B cell (primary cell): ENCODE measurements at regions not wholly inside any gene's neighbourhood (a gene's known extent, or its start where the extent isn't known, plus 50 kb on each side); places are given as distances from the start of the nearest gene placed in this dataset.

Experiments used
- ATAC-seq: fragments of 200-7000 bp; cut with Tn5 transposase; one replicate; pipeline ENCODE4 v1.10.0; 2021; ENCODE audit warnings: low read depth, mild to moderate bottlenecking, moderate number of reproducible peaks, moderate library complexity
- CTCF ChIA-PET: fragments of 350-600 bp; sonication (Branson Sonifier 250); formaldehyde crosslinking; loops from one replicate; lab custom pipeline; 2021; ENCODE audit warnings: antibody characterized with exemption, inconsistent platforms; lab: Charles Lee
- POLR2A ChIA-PET: fragments of 350-600 bp; sonication (Branson Sonifier 250); formaldehyde crosslinking; loops from one replicate; lab custom pipeline; 2021; ENCODE audit warnings: antibody characterized with exemption; lab: Charles Lee
- DNase-seq: peaks from one replicate; pipeline ENCODE4 v3.0.0; 2013
- H2AFZ ChIP-seq: 2 replicates; pipeline ENCODE4 v1.6.1; 2012; ENCODE audit warnings: mild to moderate bottlenecking, low read depth, low read length; ENCODE audit not compliant: insufficient read depth, poor library complexity, severe bottlenecking
- H3K27ac ChIP-seq, 2 donors: 1 replicate in 1 of 2; 2 replicates in 1 of 2; pipeline ENCODE4 v1.5.1; 2012 to 2013; ENCODE audit warnings: low read length in 2 of 2, mild to moderate bottlenecking in 2 of 2, moderate library complexity in 1 of 2
- H3K27me3 ChIP-seq, 4 experiments: fragments of 200-600 bp in 1 of 4; sonication (generic) in 1 of 4; replicated peaks in 1 of 4; 1 replicate in 2 of 4; 2 replicates in 2 of 4; pipeline versions ENCODE4 v1.6.1 to v1.7.0; 2013 to 2016; ENCODE audit warnings: low read length in 3 of 4, mild to moderate bottlenecking in 2 of 4, mixed read lengths in 1 of 4, moderate library complexity in 1 of 4; ENCODE audit not compliant: insufficient read depth in 4 of 4, control insufficient read depth in 3 of 4; ENCODE audit errors: control extremely low read depth in 1 of 4
- H3K36me3 ChIP-seq, 2 experiments: replicated peaks in 1 of 2; 1 replicate in 1 of 2; 2 replicates in 1 of 2; pipeline versions ENCODE4 v1.6.1 to v1.7.1; 2013; ENCODE audit warnings: low read length in 1 of 2; ENCODE audit not compliant: insufficient read depth in 2 of 2, control insufficient read depth in 1 of 2; ENCODE audit errors: control extremely low read depth in 1 of 2, extremely low read depth in 1 of 2
- H3K4me1 ChIP-seq, 2 donors: fragments of 200-600 bp in 1 of 2; sonication (generic) in 1 of 2; 1 replicate in 1 of 2; 2 replicates in 1 of 2; pipeline versions ENCODE4 v1.5.1 to v1.6.1; 2013 to 2017; ENCODE audit warnings: low read length in 2 of 2; ENCODE audit not compliant: control insufficient read depth in 2 of 2, insufficient read depth in 2 of 2
- H3K4me2 ChIP-seq: replicated peaks from 2 replicates; pipeline ENCODE3; 2012; ENCODE audit warnings: mild to moderate bottlenecking, low read depth, low read length; ENCODE audit not compliant: poor library complexity, severe bottlenecking
- H3K4me3 ChIP-seq, 5 experiments: fragments of 200-600 bp in 1 of 5; sonication (generic) in 1 of 5; 1 replicate in 3 of 5; 2 replicates in 2 of 5; pipeline versions ENCODE4 v1.5.1 to v1.7.0; 2011 to 2016; ENCODE audit warnings: low read length in 4 of 5, mild to moderate bottlenecking in 4 of 5, low read depth in 2 of 5, control low read depth in 1 of 5, moderate library complexity in 1 of 5; ENCODE audit not compliant: insufficient read depth in 1 of 5; ENCODE audit errors: control extremely low read depth in 1 of 5, extremely low read depth in 1 of 5
- H3K79me2 ChIP-seq: fragments of 200-600 bp; sonication (generic); one replicate; pipeline ENCODE4 v1.6.0; 2016; ENCODE audit warnings: low read length; ENCODE audit not compliant: control insufficient read depth, insufficient read depth
- H3K9ac ChIP-seq: fragments of 200-600 bp; sonication (generic); 2 replicates; pipeline ENCODE4 v1.6.1; 2017; ENCODE audit warnings: mild to moderate bottlenecking, low read length, moderate library complexity
- H3K9me3 ChIP-seq, 3 donors: one replicate each; pipeline versions ENCODE4 v1.6.1 to v1.7.1; 2013; ENCODE audit warnings: low read length in 2 of 3; ENCODE audit not compliant: control insufficient read depth in 2 of 3, insufficient read depth in 1 of 3; ENCODE audit errors: control extremely low read depth in 1 of 3
- H4K20me1 ChIP-seq: 2 replicates; pipeline ENCODE4 v1.6.0; 2012; ENCODE audit warnings: mild to moderate bottlenecking, low read length; ENCODE audit not compliant: insufficient read depth, control insufficient read depth, poor library complexity, severe bottlenecking
- H3K27ac Mint-ChIP-seq: one replicate; pipeline ENCODE4 v1.8.0; 2021; ENCODE audit warnings: mixed read lengths
- H3K27me3 Mint-ChIP-seq: one replicate; pipeline ENCODE4 v1.8.0; 2021; ENCODE audit warnings: mixed read lengths
- H3K4me1 Mint-ChIP-seq: one replicate; pipeline ENCODE4 v1.8.0; 2021; ENCODE audit warnings: mixed read lengths
- H3K4me3 Mint-ChIP-seq: one replicate; pipeline ENCODE4 v1.8.0; 2021; ENCODE audit warnings: mixed read lengths
- H3K9me3 Mint-ChIP-seq: one replicate; pipeline ENCODE4 v1.8.0; 2022; ENCODE audit warnings: mixed read lengths; ENCODE audit not compliant: insufficient read depth
- EZH2 ChIP-seq: IDR thresholded peaks from 2 replicates; pipeline ENCODE4 v1.6.1; 2012; ENCODE audit warnings: borderline replicate concordance, low read depth, mild to moderate bottlenecking, moderate library complexity, low read length; ENCODE audit not compliant: insufficient read depth, poor library complexity, severe bottlenecking
- WGBS: methylation state at CpG from one replicate; pipeline ENCODE4 v1.1.5; 2013; ENCODE audit warnings: missing lambda C conversion rate; ENCODE audit not compliant: insufficient coverage; 5-methylcytosine and 5-hydroxymethylcytosine counted together
- intact Hi-C: fragments of 100-400 bp; cut with micrococcal nuclease; formaldehyde crosslinking; loops from one replicate; pipeline ENCODE4 v1.10.0; 2022
- TF ChIP-seq, protein P1 (sequence below): fragments of 200-600 bp; IDR thresholded peaks from one replicate; pipeline ENCODE4 v1.8.0; 2022; ENCODE audit warnings: antibody characterized with exemption, mild to moderate bottlenecking

- CTCF ChIA-PET = no interaction called here
- intact Hi-C loops = no loop called here
- Histone ChIP-seq H3K79me2 (no peaks in the 10 kb centered on the region), H3K36me3 (no peaks in the 10 kb centered on the region), H4K20me1 (no peaks in the 10 kb centered on the region), H3K9me3 (no peaks in the 10 kb centered on the region), H3K9ac (no peak overlapping the region), H3K4me1 (no peaks in the 10 kb centered on the region), H3K4me3 (no peak overlapping the region), H3K27ac (no peak overlapping the region), H3K27me3 (no peaks in the 10 kb centered on the region), H3K4me2 (no peak overlapping the region), H2AFZ (no peak overlapping the region)
- TF ChIP-seq, protein P1, sequence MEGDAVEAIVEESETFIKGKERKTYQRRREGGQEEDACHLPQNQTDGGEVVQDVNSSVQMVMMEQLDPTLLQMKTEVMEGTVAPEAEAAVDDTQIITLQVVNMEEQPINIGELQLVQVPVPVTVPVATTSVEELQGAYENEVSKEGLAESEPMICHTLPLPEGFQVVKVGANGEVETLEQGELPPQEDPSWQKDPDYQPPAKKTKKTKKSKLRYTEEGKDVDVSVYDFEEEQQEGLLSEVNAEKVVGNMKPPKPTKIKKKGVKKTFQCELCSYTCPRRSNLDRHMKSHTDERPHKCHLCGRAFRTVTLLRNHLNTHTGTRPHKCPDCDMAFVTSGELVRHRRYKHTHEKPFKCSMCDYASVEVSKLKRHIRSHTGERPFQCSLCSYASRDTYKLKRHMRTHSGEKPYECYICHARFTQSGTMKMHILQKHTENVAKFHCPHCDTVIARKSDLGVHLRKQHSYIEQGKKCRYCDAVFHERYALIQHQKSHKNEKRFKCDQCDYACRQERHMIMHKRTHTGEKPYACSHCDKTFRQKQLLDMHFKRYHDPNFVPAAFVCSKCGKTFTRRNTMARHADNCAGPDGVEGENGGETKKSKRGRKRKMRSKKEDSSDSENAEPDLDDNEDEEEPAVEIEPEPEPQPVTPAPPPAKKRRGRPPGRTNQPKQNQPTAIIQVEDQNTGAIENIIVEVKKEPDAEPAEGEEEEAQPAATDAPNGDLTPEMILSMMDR = no peak
- TF ChIP-seq EZH2 = no peak
- WGBS = 43% methylated on average over 1 of the region's 1 CpG
- no peaks in the 10 kb centered on the region for H3K4me1 Mint-ChIP-seq
- DNase-seq (no peak), ATAC-seq (no peak)
- POLR2A ChIA-PET = no interaction called here
- no peak overlapping the region for H3K4me3 Mint-ChIP-seq
- peaks cover 4% of the 10 kb centered on the region for H3K9me3 Mint-ChIP-seq
- H3K27me3 Mint-ChIP-seq = no peaks in the 10 kb centered on the region
- no peak overlapping the region for H3K27ac Mint-ChIP-seq
Measured at GRCh38 chr4:91653067-91653466, 650.7 kb upstream of the GRID2 start.

GRCh38 chr4:91681091-91681490 is 622.7 kb upstream of the GRID2 start:
- POLR2A ChIA-PET = no interaction called here
- DNase-seq = no peak
- TF ChIP-seq, protein P1 = no peak
- TF ChIP-seq EZH2 = no peak

More at GRCh38 chr4:91681091-91681490, 622.7 kb upstream of the GRID2 start:
- Histone ChIP-seq H3K4me1 (no peaks in the 10 kb centered on the region), H3K27ac (no peak overlapping the region), H3K4me3 (no peak overlapping the region), H3K9ac (no peak overlapping the region), H3K79me2 (no peaks in the 10 kb centered on the region), H3K36me3 (no peaks in the 10 kb centered on the region), H3K4me2 (no peak overlapping the region), H3K9me3 (no peaks in the 10 kb centered on the region), H3K27me3 (no peaks in the 10 kb centered on the region), H4K20me1 (no peaks in the 10 kb centered on the region), H2AFZ (no peak overlapping the region)
- H3K4me3 Mint-ChIP-seq = no peak overlapping the region
- no peak for ATAC-seq
- H3K27me3 Mint-ChIP-seq = no peaks in the 10 kb centered on the region
- CTCF ChIA-PET = no interaction called here
- H3K27ac Mint-ChIP-seq = no peak overlapping the region
- no peaks in the 10 kb centered on the region for H3K4me1 Mint-ChIP-seq
- peaks cover 2% of the 10 kb centered on the region for H3K9me3 Mint-ChIP-seq
- intact Hi-C loops = no loop called here
